ENCODE measurements at regions not wholly inside any gene's neighbourhood (a gene's known extent, or its start where the extent isn't known, plus 50 kb on each side); places are given as distances from the start of the nearest gene placed in this dataset.

DNA sequence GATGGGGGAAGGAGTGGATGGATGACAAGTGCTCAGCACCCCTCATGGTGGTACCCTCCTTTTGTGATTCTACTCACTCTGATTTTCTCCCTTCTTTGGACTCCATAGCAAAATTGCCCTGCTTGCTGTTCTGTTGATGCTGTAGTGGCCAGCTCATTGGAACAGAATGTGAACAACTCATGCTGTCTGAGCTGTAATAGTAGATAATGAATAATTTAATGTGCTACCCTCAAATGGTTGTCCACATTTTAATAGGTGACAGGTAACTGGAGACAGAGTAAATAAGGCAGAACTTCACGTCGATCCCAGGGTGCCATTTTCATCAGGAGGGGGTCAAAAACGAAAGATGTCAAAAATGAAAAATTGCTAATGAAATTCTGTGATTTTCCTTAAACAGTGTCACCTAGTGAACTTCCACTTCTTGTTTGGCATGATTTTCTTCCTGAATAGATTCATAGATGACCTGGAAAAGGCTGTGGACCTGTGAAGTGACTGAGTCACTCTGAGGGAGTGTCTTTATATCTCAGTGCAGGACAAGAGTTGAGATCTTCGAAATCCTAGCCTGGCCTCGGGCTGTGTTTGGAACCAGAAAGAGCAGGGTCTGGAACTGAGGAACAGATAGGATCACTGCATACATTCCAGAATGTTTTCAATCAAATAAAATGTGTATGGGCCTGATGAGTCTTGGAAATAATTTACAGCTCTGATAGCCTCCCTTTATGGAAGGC, 270.2 kb downstream of the PSAT1 start:
- DNase-seq = no peak
- Histone ChIP-seq H3K4me3 (no peak overlapping the region), H3K27me3 (no peaks in the 10 kb centered on the region), H3K9me3 (no peaks in the 10 kb centered on the region), H3K36me3 (no peaks in the 10 kb centered on the region)

DNA sequence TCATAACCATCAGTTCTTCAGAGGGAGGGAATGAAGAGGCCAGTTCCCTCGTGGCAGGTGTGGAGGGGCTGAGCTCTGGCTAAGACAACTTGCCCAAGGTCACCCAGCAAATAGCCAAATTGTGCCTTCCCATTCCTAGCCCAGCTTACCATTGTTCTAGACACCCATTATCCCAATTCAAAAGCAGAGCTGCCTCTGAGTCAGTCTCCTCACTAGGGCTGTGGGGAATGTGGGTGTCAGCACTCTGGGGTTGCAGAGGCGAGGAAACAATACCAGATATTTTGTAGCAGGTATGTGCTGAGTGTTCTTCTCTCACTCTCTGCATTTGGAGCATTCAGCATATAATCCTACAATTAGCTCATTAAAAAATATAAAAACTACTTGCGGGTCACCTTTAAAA, 270.8 kb downstream of the PSAT1 start:
- Histone ChIP-seq H3K4me3 (no peak overlapping the region), H3K36me3 (no peaks in the 10 kb centered on the region), H3K9me3 (no peaks in the 10 kb centered on the region), H3K27me3 (no peaks in the 10 kb centered on the region)
- DNase-seq = no peak

DNA sequence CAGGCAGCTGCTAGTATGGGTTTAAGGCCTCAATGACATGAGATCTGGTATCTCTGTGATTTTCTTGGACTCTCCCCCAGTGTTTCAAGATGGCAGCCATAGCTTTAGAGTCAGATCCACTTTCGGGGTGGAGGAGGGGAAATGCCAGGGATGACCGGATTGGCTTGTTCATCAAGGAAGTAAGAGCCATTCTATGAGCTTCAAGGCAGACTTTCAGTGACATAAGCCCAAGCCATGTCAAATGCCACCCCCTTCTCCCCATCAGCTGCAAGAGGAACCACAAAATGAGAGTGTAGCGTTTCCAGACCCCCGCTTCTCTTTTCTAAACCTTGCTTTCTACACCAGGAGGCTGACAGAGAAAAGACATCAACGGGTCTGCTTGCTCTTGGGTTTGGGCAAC, 271.8 kb downstream of the PSAT1 start:
- Histone ChIP-seq H3K27me3 (no peaks in the 10 kb centered on the region), H3K9me3 (no peaks in the 10 kb centered on the region)
- no peak for DNase-seq

DNA sequence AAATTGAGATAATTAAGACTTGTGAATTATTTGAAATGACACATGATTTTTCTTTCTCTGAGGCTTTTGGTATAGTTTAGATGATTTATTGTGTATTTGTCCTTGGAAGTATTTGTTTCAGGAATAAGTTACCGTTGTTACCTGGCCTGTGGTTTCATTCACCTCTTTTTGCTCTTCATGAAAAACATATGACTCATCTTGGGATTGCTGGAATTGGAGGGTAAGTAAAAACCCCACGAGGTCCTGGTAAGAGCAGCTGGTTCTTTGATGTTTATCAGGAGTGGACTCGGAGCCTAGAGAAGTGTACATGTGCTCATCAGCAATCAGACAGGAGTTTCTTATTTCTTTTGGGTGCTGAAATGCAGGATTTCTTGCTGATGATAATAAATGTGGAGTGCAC, 275.3 kb downstream of the PSAT1 start:
- no peaks in the 10 kb centered on the region for H3K36me3 ChIP-seq
- no peaks in the 10 kb centered on the region for H3K27me3 ChIP-seq
- H3K9me3 ChIP-seq = no peaks in the 10 kb centered on the region
- no peak for DNase-seq
- no peak overlapping the region for H3K4me3 ChIP-seq

More for the DNA sequence above, 271.8 kb downstream of the PSAT1 start:
- Histone ChIP-seq H3K36me3 (no peaks in the 10 kb centered on the region), H3K4me3 (no peak overlapping the region)

DNA sequence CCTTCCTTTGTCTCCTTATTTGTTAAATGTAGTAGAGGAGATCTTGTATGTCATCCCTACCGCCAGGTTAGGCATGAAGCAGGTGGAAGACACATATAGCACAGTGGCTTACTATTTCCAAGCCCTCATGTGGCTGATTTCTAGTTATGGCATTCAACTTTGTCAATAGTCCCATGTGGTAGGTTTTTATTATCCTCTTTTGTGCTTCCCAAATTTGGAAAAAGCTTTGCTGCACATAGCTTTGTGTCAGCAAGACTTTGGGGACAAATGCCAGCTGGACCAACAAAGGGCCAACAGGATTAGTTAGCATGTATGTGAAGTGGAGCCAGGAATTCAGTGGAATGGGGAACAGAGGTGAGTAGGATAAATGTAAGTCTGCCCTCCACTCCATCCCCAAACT, 276.3 kb downstream of the PSAT1 start:
- Histone ChIP-seq H3K9me3 (no peaks in the 10 kb centered on the region), H3K36me3 (no peaks in the 10 kb centered on the region), H3K4me3 (no peak overlapping the region), H3K27me3 (no peaks in the 10 kb centered on the region)
- DNase-seq = no peak

DNA sequence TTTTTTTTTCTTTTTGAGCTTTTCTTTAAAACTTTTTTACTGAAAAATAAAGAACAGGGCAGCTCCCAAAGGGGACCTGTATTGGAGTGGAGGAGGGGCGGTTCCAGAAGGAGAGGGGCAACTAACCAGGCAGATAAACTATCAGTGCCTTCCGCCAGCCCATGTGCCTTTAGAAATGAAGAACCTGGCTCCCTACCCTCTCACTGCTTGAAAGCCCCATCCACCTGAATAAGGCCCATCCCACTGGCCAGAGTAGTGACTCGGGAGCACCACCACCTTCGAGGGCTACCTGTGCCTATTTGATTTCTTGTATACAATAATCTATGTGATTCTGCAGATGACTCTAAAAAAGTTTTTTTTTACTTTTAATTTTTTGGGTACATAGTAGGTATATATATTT, 276.7 kb downstream of the PSAT1 start:
- DNase-seq = no peak
- Histone ChIP-seq H3K27me3 (no peaks in the 10 kb centered on the region), H3K9me3 (no peaks in the 10 kb centered on the region), H3K4me3 (no peak overlapping the region), H3K36me3 (no peaks in the 10 kb centered on the region)

DNA sequence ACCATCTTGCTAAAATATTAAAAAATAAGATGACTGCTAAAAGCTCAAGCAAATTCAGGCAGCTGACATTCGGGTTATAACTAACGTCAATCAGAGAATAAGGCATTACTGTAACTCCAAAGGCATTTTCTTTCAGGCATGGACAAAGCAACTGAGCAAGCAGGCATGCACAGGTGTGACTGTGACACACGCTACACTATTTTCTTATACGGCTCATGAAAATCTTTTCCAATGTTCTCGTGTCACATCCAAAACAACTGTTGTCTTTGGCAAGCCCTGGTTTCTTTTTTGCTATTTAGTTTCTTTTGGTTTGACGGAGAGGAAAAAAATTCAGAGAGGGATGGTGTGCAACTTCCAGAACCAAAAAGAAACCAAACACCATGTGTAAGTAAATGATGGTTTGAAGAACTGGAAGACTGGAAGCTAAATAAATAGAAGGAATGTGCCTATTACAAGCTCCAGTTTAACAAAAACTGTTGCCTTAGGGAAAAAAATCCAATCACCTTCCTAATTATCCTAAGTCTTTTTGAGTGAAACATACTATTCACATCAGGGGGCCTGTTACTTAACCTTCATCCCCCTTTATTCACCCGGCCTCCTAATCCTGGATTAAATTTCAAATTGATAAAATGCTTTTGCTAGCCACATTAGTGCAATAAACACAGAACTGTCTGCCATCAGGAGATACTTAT, 277.6 kb downstream of the PSAT1 start:
- no peak overlapping the region for H3K4me3 ChIP-seq
- H3K36me3 ChIP-seq = no peaks in the 10 kb centered on the region
- H3K27me3 ChIP-seq = no peaks in the 10 kb centered on the region
- no peak for DNase-seq
- no peaks in the 10 kb centered on the region for H3K9me3 ChIP-seq

DNA sequence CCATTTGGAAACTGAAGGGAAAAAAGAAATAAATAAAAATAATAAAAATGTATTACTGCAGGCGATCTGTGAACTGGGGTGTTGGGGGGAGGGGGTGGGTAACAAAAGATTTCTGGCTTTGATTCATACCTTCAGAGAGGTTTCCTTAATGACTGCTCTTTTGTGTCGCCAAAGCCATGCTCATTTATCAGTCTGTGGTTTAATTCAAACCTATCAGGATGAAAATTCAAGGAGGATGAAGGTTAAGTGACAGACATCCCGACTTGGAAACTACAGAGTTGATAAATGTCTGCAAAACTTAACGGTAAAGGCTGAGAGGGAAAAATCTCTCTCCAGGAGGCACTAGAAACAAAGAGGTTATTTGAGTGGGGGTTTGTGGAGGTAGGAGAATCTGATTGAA, 278.2 kb downstream of the PSAT1 start:
- no peak overlapping the region for H3K4me3 ChIP-seq
- H3K36me3 ChIP-seq = no peaks in the 10 kb centered on the region
- H3K9me3 ChIP-seq = no peaks in the 10 kb centered on the region
- DNase-seq = no peak
- no peaks in the 10 kb centered on the region for H3K27me3 ChIP-seq

DNA sequence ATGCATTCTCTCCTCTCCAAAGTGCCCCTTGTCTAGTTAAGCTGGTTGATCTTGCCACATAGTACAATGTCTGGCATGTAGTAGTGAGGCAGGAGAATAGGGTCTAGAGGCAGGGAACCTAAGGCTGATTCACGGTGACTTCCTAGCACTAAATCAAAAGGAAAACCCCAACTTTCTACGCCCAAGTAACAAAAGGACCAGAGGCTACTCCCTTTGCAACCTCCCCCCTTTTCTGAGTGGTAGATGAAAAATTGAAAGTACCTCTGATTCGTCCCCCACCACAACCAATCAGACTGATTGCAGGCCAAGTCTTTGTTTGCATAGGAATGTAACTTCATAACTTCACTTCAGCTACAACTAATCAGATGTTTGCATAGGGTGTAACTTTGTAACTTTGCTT, 278.8 kb downstream of the PSAT1 start:
- DNase-seq = no peak
- Histone ChIP-seq H3K36me3 (no peaks in the 10 kb centered on the region), H3K27me3 (no peaks in the 10 kb centered on the region), H3K4me3 (no peak overlapping the region), H3K9me3 (no peaks in the 10 kb centered on the region)

DNA sequence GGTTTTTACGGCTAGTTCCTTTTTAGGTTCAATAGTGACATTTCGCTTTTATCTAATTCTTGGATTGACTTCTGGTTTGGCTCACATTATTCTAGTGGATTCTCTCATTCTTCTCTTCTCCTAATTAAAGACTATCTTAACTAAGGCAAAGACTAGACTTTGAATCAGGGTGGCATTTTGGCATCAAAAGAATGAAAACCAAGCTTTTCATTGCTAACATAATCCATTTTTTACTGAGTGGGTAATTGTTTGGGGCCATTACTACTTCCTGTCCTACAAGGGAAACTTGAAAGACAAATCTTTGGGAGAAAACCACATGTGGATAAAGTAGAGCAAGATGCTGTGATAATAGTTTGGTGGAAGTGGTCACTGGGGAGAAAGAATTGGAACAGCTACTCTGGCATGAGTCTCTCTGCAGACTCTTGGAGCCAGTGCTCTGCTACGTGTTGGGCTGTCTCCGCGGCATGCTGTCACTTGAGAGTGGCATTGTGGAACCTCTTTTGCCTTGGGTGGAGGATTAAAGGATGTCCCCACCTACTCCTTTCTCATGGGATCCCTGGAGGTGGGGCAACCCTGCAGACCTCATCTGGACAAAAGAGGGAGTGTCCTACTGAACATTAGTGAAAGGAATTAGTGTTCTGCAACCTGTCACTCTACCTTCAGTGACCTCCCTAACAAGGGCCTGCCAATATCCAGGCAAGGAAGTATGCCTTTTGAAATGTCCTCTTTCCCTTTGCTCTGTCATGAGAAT, 280.4 kb downstream of the PSAT1 start:
- Histone ChIP-seq H3K4me3 (no peak overlapping the region), H3K27me3 (no peaks in the 10 kb centered on the region), H3K9me3 (no peaks in the 10 kb centered on the region), H3K36me3 (no peaks in the 10 kb centered on the region)
- DNase-seq = no peak

DNA sequence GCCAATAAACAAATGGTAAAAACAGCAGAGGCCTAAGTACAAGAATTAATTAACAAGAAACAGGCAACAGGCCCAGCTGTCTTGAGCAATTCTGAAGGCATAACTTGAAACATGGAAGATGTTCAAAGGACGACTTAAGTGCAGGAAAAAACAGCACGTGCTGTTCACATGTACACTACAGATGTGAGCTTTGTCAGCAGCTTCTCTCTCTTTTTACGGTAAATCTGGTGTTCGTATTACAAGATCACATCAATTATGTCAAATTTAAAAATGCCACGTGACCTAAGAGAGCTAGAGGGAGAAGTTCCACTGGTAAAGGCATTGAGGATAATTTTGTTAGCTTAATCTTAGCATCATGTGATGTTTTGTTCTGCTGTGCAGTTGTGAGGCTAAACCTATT, 281.1 kb downstream of the PSAT1 start:
- no peaks in the 10 kb centered on the region for H3K36me3 ChIP-seq
- H3K4me3 ChIP-seq = no peak overlapping the region
- H3K27me3 ChIP-seq = no peaks in the 10 kb centered on the region
- no peaks in the 10 kb centered on the region for H3K9me3 ChIP-seq
- no peak for DNase-seq

DNA sequence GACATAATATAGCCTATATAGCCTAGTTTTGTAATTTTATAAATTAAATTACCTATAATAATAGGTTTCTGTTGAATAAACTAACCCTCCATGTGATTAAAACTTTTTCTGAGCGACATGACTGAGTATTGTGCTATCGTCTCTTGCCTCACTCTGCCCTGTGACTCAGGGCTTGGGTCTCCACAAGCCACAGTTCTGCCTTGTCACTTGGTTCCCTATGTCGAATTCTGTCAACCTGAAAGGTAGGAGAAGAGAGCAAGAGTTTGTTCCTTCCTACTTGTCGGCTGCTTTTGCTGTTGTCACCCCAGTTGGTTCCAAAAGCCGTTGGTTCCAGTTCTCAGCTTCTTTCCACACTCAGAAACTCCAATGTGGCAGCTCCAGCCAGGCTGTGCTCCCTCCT, 285.9 kb downstream of the PSAT1 start:
- no peak for DNase-seq
- H3K9me3 ChIP-seq = peaks cover 2% of the 10 kb centered on the region; the same call in 1 of the 2 replicates
- H3K27me3 ChIP-seq = no peaks in the 10 kb centered on the region

DNA sequence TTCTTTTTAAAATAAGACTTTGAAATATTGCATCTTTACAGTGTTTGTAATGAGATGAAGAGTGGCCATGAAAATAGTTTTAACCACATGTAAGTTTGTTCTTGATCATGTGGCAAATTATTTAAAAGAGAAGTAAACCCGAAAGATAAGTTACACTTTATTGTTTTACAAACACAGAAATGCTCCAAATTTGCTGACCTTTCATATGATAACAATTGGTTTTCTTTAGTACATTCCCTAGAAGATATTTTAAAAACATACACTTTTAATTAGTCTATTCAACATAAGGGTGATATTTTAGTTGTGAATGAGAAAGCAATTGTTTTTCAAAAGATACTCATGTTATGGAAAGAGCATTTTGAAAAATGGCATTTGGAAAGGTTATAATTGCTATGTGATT, 287.7 kb downstream of the PSAT1 start:
- Histone ChIP-seq H3K9me3 (peaks cover 2% of the 10 kb centered on the region; the same call in 1 of the 2 replicates), H3K4me3 (no peak overlapping the region), H3K36me3 (no peaks in the 10 kb centered on the region), H3K27me3 (no peaks in the 10 kb centered on the region)
- no peak for DNase-seq

More for the DNA sequence above, 285.9 kb downstream of the PSAT1 start:
- Histone ChIP-seq H3K36me3 (no peaks in the 10 kb centered on the region), H3K4me3 (no peak overlapping the region)

DNA sequence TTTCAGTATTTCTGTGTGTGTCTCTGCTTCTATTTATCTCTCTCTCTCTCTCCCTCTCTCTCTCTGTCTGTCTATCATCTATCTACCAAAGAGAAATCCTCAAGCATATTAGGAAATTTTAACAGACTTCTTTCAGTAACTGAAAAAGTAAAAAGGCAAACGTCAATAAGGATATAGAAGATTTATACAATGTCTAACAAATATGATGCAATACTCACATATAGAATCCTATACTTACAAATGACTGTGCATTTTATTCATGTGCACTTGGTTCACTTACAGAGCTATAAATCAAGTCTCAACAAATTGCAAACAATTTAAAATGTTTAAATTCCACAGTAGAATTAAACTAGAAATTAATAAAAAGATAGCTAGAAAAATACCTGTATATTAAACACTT, 289.0 kb downstream of the PSAT1 start:
- no peak for DNase-seq
- H3K36me3 ChIP-seq = no peaks in the 10 kb centered on the region

DNA sequence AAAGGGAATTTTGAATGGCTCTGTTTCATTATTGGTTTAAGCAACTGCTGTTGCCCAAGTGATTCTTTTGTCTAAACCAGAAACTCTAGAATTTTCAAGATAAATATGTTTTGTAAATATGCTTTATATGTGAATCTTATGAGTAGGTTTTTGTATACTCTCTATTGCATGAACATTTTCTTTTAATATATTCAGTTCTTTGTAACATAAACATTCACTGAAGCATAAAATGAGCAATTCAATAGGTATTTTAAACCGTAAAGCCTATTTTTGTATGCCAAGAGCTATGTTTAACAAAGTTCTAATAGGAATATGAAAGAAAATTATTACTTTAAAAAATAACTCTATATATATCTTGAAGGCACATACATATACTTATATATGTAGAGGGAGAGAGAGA, 293.1 kb downstream of the PSAT1 start:
- H3K36me3 ChIP-seq = no peaks in the 10 kb centered on the region
- no peaks in the 10 kb centered on the region for H3K27me3 ChIP-seq
- no peak for DNase-seq
- H3K4me3 ChIP-seq = no peak overlapping the region
- peaks cover 2% of the 10 kb centered on the region; the same call in 1 of the 2 replicates for H3K9me3 ChIP-seq

More for the DNA sequence above, 289.0 kb downstream of the PSAT1 start:
- Histone ChIP-seq H3K9me3 (peaks cover 2% of the 10 kb centered on the region; the same call in 1 of the 2 replicates), H3K4me3 (no peak overlapping the region), H3K27me3 (no peaks in the 10 kb centered on the region)

DNA sequence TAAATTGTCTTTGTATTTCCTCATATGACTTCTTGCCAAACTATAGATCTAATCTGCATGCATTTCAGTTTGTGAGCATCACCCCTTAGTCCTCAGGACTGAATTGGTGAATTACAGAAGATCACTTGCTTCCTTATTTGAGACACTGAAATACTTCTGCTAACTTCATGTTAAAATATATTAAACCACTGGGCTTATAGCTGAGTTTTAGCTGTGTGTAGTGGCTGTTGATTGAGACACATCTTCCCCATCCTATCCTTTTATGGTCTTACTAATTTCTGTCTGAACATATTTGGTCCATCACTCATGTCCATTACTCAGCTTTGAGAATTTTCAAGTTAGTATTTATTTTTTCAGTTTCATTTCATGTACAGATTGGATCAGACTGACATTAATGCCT, 295.9 kb downstream of the PSAT1 start:
- no peaks in the 10 kb centered on the region for H3K27me3 ChIP-seq
- no peak overlapping the region for H3K4me3 ChIP-seq
- no peaks in the 10 kb centered on the region; the same call in 1 of the 2 replicates for H3K9me3 ChIP-seq
- no peak for DNase-seq
- H3K36me3 ChIP-seq = no peaks in the 10 kb centered on the region

DNA sequence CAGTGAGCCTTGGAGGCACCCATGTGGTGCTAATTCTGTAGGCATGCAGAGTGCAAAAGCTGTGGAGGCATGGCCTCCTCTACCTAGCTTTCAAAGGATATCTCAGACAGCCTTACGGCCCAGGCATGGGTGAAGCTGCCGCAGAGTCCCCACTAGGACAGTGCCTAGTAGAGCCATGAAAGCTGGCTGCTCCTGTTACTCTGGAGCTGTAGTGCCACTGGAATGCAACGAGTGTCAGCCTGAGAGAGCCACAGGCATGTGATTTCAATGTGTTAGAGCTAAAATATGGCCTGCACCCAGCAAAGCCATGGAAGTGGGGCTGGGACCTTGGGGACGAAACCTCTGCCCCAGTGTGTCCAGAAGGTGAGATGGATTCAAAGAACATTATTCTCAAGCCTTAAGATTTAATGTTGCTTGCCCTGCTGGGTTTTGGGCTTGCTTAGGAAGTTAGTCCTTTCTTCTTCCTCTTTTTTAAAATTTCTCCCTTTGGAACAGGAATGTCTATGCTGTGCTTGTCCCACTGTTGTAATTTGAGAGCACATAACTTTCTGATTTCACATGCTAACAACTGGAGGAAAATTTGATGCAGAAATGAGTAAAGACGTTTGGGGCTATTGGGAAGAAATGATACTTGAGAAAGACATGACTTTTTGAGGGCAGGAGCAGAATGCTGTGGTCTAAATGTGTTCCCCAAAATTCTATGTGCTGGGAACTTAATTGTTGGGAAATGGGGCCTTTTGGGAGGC, 298.4 kb downstream of the PSAT1 start:
- Histone ChIP-seq H3K4me3 (no peak overlapping the region), H3K36me3 (no peaks in the 10 kb centered on the region), H3K27me3 (no peaks in the 10 kb centered on the region), H3K9me3 (no peaks in the 10 kb centered on the region)
- DNase-seq = no peak
